AG09309 (cell line): ENCODE measurements at regions not wholly inside any gene's neighbourhood (a gene's known extent, or its start where the extent isn't known, plus 50 kb on each side); places are given as distances from the start of the nearest gene placed in this dataset.
"Not testable (repeated sequence)": the region's sequence is repeated elsewhere in the genome, so short reads cannot be mapped to it uniquely, and the experiment has no call there.

Experiments used
- DNase-seq: peaks from one replicate; pipeline ENCODE4 v3.0.0-alpha.2; 2010; ENCODE audit warnings: low read depth
- H3K4me3 ChIP-seq: 2 replicates; pipeline ENCODE4 v1.5.1; 2011; ENCODE audit warnings: mild to moderate bottlenecking, low read depth, low read length, moderate library complexity; ENCODE audit not compliant: control insufficient read depth
- CTCF ChIP-seq: IDR thresholded peaks from 2 replicates; pipeline ENCODE4 v1.5.1; 2011; ENCODE audit warnings: mild to moderate bottlenecking, low read depth, low read length, inconsistent platforms; ENCODE audit not compliant: insufficient read depth, control insufficient read depth; ENCODE audit errors: missing control alignments

GRCh38 chr1:79714664-79715063 lies 708.1 kb upstream of the ADGRL4 start:
- no peak overlapping the region for H3K4me3 ChIP-seq
- DNase-seq = no peak
- no peak for TF ChIP-seq CTCF

DNA sequence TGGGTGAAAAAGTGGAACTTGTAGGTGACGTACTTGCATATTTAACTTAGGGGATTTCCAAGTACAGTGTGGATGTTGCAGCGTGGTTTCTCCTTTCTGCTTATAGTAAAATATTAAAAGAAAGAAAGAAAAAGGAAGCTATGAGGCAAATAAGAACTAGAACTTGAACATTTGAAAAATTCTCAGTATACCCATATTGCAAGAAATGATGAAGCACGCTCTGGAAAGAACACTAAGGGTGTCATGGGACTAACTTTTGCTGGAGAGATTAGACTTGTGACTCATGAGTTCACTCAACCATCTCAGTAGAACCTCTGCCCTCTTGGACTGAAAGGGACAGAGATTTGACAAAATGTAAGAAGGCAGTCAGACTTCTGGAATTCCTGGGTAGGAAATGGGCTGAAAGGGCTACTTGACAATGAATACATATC lies 704.5 kb upstream of the ADGRL4 start:
- no peak for DNase-seq
- no peak overlapping the region for H3K4me3 ChIP-seq
- TF ChIP-seq CTCF = no peak

DNA sequence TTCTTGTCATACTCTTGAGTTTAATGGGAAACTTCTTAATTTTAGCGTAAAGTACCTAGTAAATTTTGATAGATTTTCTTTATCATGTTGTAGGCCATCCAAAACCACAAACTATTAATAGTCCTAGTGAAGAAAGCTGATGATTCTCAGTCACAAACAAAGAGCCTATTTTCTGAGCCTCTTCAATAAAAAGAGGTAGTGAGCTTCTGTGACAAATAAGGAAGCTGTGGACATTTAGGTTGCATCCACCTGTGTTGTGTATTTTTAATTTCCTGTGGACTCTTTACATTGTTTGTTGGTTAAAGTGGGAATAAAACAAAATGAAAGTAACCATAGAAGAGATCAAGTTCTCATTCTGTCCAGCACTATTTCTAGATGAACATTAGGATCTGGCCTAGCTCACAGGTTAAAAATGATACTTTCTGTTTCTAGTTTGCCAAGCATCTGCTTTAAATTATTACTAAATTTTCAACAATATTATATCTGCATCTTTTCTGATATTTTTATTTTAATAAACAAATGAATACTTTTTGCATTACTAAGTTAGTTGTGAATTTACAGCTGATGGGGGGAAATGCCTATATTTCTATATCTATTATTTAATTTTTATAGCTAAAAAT lies 702.2 kb upstream of the ADGRL4 start:
- no peak overlapping the region for H3K4me3 ChIP-seq
- DNase-seq = no peak
- TF ChIP-seq CTCF = no peak

GRCh38 chr1:79705218-79705617 lies 698.7 kb upstream of the ADGRL4 start:
- DNase-seq = no peak
- H3K4me3 ChIP-seq = no peak overlapping the region
- TF ChIP-seq CTCF = no peak

- no peak for TF ChIP-seq CTCF
- no peak overlapping the region for H3K4me3 ChIP-seq
- no peak for DNase-seq
These were observed 697.5 kb upstream of the ADGRL4 start for GRCh38 chr1:79704067-79704466.

GRCh38 chr1:79702336-79702999 lies 695.9 kb upstream of the ADGRL4 start:
- DNase-seq, H3K4me3 ChIP-seq: not testable (repeated sequence)

DNA sequence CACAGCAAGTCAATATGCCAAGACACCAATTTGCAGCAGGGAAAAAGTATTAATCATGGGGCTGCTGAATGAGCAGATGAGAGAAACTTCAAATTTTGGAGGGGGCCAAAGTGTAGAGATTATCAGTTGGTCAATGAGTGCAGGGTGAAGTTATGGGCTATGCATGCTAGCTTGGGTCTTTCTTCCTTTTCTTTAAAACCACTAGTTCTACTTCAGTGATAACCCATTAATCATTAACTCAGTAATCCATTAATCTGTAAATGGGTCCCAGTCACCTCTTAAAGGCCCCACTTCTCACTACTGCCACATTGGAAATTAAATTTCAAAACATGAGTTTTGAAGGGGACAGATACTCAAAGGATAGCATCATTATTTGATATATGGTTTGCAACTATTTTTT lies 688.6 kb upstream of the ADGRL4 start:
- no peak for TF ChIP-seq CTCF

More for the DNA sequence above, 688.6 kb upstream of the ADGRL4 start:
- DNase-seq = no peak
- H3K4me3 ChIP-seq = no peak overlapping the region
